ENCODE measurements at regions not wholly inside any gene's neighbourhood (a gene's known extent, or its start where the extent isn't known, plus 50 kb on each side); places are given as distances from the start of the nearest gene placed in this dataset.

GRCh38 chr21:16241479-16241963 is 511.7 kb downstream of the USP25 start:
- DNase-seq = no peak

DNA sequence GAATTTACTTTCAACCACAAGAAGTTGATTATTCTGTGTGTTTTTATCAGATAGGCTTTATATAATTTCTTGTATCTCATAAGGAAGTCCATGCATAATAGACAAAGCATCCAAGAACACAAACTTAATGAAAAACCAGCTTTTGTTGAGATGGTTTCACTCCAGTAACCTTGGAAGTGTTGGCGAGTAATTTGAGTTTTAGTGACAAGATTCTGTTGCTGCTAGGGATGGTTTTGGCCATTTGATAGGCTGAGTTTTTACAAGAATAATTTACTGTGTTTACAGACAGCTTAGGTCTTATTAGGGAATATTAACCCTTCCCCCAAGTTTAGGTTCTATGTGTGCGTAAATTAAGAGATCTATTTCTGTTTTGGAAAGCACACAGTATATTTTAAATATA is 513.6 kb downstream of the USP25 start:
- DNase-seq = no peak

DNA sequence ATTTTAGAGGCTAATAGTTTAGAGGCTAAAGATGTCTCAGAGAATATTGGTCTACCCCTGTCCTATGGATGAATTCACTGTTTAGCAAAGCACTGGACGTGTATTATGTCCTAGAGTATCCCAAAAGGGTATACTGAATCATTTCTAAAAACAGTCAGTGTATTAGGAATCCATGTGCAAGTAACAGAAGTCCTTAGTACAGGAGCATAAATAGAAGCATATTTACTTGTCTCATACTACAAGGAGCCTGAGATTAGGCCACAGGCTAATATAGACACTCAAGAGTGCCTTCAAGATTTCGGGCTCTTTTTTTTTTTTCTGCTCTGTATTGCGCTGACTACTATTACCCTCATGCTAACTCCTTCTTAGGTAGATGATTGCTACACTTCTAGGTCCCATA is 518.9 kb downstream of the USP25 start:
- DNase-seq = no peak

- DNase-seq = no peak
These were observed 520.5 kb downstream of the USP25 start for GRCh38 chr21:16250273-16250672.

GRCh38 chr21:16258844-16259611 is 529.2 kb downstream of the USP25 start:
- no peak for DNase-seq

DNA sequence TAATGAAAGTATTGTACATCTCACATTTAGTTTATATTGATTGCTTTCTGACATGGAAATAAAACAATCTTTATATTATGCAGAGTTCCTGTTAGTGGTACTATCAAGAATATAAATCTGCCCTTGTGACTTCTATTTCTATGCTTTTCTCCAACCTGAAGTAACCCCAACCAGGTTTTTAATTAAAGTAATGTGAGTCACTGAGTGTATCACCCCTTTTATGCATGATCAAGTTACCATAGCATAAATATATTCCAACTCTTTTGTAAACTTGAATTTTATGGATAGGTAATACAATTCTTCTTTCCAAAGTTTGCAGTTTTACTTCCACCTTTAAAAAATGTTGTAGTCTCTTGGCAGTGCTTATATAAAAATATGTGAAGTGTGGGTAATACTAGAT is 532.3 kb downstream of the USP25 start:
- DNase-seq = no peak

GRCh38 chr21:16264319-16264718 is 534.5 kb downstream of the USP25 start:
- no peak for DNase-seq

DNA sequence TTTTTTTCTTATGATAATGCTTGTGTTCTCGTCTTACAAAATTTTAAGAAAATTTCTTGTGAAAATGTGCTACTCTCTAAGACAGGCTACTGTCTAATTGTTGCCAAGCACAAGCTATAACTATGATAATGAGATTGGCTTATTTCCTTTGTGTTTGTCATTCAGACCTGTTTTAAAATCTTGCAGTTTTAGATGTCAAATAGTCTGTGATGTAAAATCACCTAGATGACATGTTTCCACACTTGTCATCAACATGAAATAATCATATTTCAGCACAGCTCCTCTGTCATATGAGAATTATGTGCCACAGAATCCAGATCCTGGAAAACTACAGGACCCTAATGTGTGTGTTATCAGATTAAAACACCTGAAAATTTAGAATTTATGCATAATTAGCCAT is 539.7 kb downstream of the USP25 start:
- DNase-seq = no peak

- DNase-seq = no peak
These were observed 550.2 kb downstream of the USP25 start for GRCh38 chr21:16279731-16280581.

DNA sequence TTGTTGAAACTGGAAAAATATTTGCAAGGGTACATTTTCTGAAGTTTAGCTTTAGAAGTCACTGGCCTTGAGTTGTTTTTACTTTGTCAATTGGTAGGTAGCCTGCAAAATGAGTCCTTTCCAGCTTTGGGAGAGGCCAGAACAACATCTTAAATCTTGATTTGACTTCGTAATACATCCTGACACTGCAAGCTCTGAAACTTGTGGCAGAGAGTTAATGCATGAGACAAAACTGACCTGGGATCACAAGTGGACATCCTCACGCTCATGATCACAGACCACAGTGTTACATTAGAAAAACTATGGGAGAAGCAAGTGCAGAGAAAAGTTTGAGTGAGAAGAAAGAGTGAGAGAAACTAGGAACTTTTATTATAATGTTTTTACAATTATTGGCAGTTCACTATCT is 550.9 kb downstream of the USP25 start:
- DNase-seq = no peak

GRCh38 chr21:16283516-16283915 is 553.7 kb downstream of the USP25 start:
- DNase-seq = no peak

GRCh38 chr21:16285605-16286126 is 555.9 kb downstream of the USP25 start:
- DNase-seq = no peak

- no peak for DNase-seq
These were observed 557.3 kb downstream of the USP25 start for GRCh38 chr21:16287046-16287445.

DNA sequence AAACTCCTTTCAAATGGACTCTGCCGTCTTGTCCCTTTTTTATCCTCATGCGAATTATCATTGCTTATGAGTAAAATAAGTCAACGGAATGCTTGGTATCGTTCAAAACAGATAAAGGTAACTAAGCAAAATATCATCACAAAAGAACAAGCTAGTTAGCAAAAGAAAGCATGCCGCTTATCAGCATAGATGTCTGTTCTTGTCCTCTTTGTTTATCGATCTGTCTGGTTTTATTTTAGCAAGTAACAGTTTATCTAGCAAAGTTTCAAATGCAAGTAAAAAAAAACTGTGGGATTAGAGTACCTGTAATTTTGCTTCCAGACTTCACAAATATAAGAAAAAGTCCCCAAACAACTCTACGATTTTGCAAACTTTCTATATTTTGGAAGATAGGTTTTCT is 561.5 kb downstream of the USP25 start:
- no peak for DNase-seq

GRCh38 chr21:16294128-16294527 is 564.3 kb downstream of the USP25 start:
- no peak for DNase-seq

- no peak for DNase-seq
These were observed 573.1 kb downstream of the USP25 start for GRCh38 chr21:16302851-16303282.

DNA sequence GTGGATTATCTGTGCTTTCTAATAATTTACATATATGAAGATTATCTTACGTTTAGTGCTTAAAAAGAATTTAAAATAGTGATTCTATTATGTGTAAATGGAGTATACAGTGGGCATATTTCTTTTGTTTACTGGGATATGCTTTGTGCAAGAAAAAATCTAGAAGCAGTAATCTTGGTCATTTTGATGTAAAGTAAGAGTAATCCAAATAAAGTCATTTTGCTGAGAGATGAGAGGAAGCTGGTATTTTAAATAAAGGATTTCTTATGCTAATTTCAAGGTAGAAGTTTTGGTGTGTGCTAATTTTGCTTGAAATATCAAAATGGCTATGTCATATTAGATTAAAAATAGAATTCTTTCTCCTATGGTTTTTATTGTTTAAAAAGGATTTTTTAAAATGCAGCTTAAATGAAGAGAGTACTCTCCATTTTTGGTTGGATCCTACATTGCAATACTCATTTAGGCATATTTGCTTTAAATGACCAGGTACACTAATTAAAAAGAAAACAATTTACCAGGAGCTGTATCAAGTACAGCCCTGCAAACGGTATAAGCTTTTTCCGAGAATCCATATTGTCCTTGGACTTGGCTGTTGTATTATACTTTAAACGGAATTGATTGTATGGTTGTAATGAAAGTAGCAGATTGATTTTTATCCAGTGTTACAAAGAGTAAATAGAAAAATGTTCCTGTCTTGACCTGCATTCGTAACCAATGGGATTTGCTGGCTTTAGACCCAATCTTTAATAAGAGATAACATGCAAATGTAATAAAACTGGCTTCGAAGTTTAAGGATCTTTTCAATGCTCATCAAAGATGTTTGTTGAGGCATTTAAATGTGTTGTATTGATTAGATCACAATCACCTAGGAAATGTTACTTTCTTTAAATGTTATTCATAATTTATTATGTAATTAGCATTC is 574.7 kb downstream of the USP25 start:
- no peak for DNase-seq

DNA sequence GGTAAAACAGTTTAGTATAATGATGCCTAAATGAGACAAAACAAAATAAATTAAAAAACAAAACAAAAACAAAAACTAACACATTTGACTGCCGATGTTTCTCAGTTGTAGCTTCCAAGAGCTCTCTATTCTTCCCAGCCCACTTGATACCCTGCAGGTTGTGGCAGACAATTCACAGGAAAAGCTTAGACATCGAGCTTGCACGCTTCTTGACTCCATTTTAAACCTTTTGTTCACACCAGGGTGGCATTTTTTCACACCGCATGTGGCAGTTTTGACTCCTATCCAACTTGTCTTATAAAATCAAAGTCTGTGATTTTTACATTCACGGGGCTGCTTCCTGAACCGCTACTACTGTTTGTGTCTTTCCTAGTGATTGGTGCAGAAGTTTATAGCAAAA is 575.9 kb downstream of the USP25 start:
- no peak for DNase-seq

DNA sequence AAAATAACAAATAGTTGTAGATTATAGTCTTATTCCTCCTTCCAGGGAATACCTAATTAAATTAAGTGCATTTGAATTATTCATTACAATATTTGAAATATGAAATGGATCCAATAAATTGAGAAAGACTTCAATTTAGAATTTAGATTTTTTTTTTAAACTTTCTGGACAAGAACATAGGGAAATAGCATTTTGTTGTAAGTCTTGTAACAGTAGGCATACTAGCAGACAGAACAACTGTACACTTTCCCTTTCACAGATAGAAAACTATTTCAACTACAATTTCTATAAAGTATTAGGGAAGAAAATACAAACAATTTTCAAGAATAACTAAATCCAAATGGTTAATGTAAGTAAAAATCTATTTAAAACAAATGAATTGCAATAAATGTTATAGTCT is 577.5 kb downstream of the USP25 start:
- no peak for DNase-seq

DNA sequence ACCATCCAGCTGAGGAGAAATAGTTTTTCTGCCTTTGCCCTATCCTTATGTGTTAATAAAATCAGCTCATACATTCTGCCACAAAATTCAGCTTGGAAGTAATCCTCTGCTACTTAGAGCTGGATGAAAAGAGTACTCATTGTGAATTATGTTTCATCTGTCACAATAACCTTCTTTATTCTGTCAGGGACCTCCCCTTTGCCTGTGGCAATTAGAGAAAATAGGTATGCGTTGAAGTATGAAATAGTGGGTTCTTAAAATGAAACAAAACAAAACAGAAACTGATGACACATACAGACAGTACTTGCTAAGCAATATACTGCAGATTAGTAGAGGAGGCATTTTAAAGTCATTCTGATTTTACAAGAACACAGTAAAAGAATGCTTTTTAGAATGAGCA is 578.5 kb downstream of the USP25 start:
- DNase-seq = no peak

- DNase-seq = no peak
These were observed 579.6 kb downstream of the USP25 start for GRCh38 chr21:16309250-16309971.

DNA sequence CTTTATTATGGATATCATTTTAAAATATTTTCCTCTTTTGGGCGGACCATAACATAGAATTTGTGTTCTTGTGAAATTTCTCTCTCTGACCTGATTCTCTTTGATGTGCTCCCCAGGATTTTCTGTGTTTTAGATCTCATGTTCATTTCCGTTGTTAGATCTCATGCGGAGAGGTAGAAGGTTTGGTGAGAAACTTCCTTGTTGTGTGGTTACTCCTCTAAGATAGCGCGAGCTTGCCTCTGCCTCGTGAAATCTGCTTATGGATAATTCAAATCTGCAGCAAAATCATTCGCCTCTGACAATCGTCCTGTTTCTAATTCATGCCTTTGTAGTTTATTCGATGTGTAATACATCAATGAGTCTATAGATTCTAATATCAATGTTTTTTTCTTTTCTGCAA is 580.4 kb downstream of the USP25 start:
- no peak for DNase-seq
